ENCODE measurements at regions not wholly inside any gene's neighbourhood (a gene's known extent, or its start where the extent isn't known, plus 50 kb on each side); places are given as distances from the start of the nearest gene placed in this dataset.

GRCh38 chr2:23238011-23238657 lies 146.8 kb upstream of the KLHL29 start:
- DNase-seq (ENCODE audit: low read depth, low spot score) (no peak), ATAC-seq (no peak)
- H4K20me1 ChIP-seq (ENCODE audit: insufficient read depth) = no peaks in the 10 kb centered on the region
- H3K36me3 ChIP-seq (ENCODE audit: control insufficient read depth in 1 of 2, insufficient read depth in 2 of 2, low read length in 2 of 2) = no peaks in the 10 kb centered on the region
- H3K9me3 ChIP-seq (ENCODE audit: control insufficient read depth in 1 of 2, insufficient read depth in 1 of 2, low read depth in 1 of 2, low read length in 2 of 2) = no peaks in the 10 kb centered on the region
- no peaks in the 10 kb centered on the region for H3K9me2 ChIP-seq (ENCODE audit: insufficient read depth)
- H3K4me3 ChIP-seq (replicated peaks in 1 of 2; ENCODE audit: low read depth in 1 of 2, low read length in 2 of 2) = no peak overlapping the region
- H3K4me1 ChIP-seq (ENCODE audit: control insufficient read depth in 1 of 2, insufficient read depth in 2 of 2, low read length in 2 of 2) = no peaks in the 10 kb centered on the region
- H3K9ac ChIP-seq (ENCODE audit: low read length) = no peak overlapping the region
- intact Hi-C loops (cut with micrococcal nuclease) = no loop called here
- no peaks in the 10 kb centered on the region for H3K79me2 ChIP-seq (ENCODE audit: insufficient read depth, low read length)
- RAD21 ChIA-PET (ENCODE audit: low non-redundant PET in 1 of 2, low total read pairs in 2 of 2, uncharacterized antibody in 2 of 2, unreplicated experiment in 2 of 2) = no interaction called here
- BruUV-seq (replicated peaks) = no TSS peak
- H2AFZ ChIP-seq (ENCODE audit: low read depth, low read length, poor library complexity, severe bottlenecking) = no peak overlapping the region
- H3K27me3 ChIP-seq (ENCODE audit: insufficient read depth, low read length) = peaks cover 29% of the 10 kb centered on the region; the same call in 1 of the 2 replicates
- CTCF ChIA-PET = no interaction called here
- no peak overlapping the region for H3K4me2 ChIP-seq (ENCODE audit: low read length)
- no peak overlapping the region for H3K27ac ChIP-seq (ENCODE audit: low read depth, low read length)
- TF ChIP-seq SP1 (IDR thresholded peaks at IDR 0.05; ENCODE audit: low read depth) (no peak), SRF (IDR thresholded peaks at IDR 0.05; ENCODE audit: low read depth) (no peak), CEBPB (IDR thresholded peaks at IDR 0.05; ENCODE audit: low read depth) (no peak), EZH2phosphoT487 (IDR thresholded peaks at IDR 0.05; ENCODE audit: borderline replicate concordance) (no peak), ATF3 (IDR thresholded peaks at IDR 0.05) (no peak), ZNF274 (IDR thresholded peaks at IDR 0.05; ENCODE audit: low read depth, low read length) (no peak), POLR2A (IDR thresholded peaks at IDR 0.05; ENCODE audit: borderline replicate concordance, extremely low read depth, insufficient read depth, insufficient read length) (no peak), SIN3A (IDR thresholded peaks at IDR 0.05; ENCODE audit: low read depth) (no peak), ZBTB33 (IDR thresholded peaks at IDR 0.05; ENCODE audit: extremely low read depth, insufficient replicate concordance, low read length) (no peak), MAX (IDR thresholded peaks at IDR 0.05) (no peak), JUND (IDR thresholded peaks at IDR 0.05) (no peak), ZFX (IDR thresholded peaks at IDR 0.05) (no peak), TCF7L2 (IDR thresholded peaks at IDR 0.05; ENCODE audit: borderline replicate concordance, extremely low read depth, insufficient read depth, insufficient read length) (no peak), EZH2 (IDR thresholded peaks at IDR 0.05) (no peak), ELF1 (IDR thresholded peaks at IDR 0.05; ENCODE audit: borderline replicate concordance, low read depth) (no peak), REST (IDR thresholded peaks at IDR 0.05; ENCODE audit: low read depth) (no peak), YY1 (IDR thresholded peaks at IDR 0.05; ENCODE audit: extremely low read depth, insufficient replicate concordance, low read depth, low read length) (no peak), POLR2AphosphoS5 (IDR thresholded peaks at IDR 0.05; ENCODE audit: low read depth, low read length) (no peak)
- POLR2A ChIA-PET = no interaction called here
